IMR-90 (cell line): ENCODE measurements at regions not wholly inside any gene's neighbourhood (a gene's known extent, or its start where the extent isn't known, plus 50 kb on each side); places are given as distances from the start of the nearest gene placed in this dataset.

Experiments used
- ATAC-seq: fragments of 200-7000 bp; cut with Tn5 transposase; 2 replicates; pipeline ENCODE4 v1.9.1; 2020; ENCODE audit warnings: low read depth, mild to moderate bottlenecking, moderate library complexity
- BruUV-seq: library from RNA; stranded (reverse); fragments of 400-500 nt; replicated peaks from 2 replicates; lab custom pipeline; 2021; lab: Mats Ljungman, UMichigan
- CTCF ChIA-PET: fragments of 300-600 bp; formaldehyde crosslinking; extraction: SDS; loops from one replicate; lab custom pipeline; 2021; ENCODE audit warnings: antibody characterized with exemption; lab: Yijun Ruan, JAX
- POLR2A ChIA-PET: fragments of 300-600 bp; sonication (Branson Sonifier 250); formaldehyde crosslinking; loops from one replicate; lab custom pipeline; 2022; ENCODE audit warnings: antibody characterized with exemption; ENCODE audit not compliant: unreplicated experiment; lab: Charles Lee
- DNase-seq: peaks from one replicate; pipeline ENCODE4 v3.0.0; 2013
- H2AFZ ChIP-seq: replicated peaks from 2 replicates; pipeline ENCODE3; 2013; ENCODE audit warnings: low read length, mild to moderate bottlenecking; ENCODE audit not compliant: poor library complexity
- H2AK5ac ChIP-seq: 2 replicates; pipeline ENCODE4 v1.6.1; 2013; ENCODE audit warnings: low read depth, low read length, inconsistent platforms
- H2AK9ac ChIP-seq: replicated peaks from 2 replicates; pipeline ENCODE3; 2013; ENCODE audit warnings: mild to moderate bottlenecking, low read depth, low read length, moderate library complexity; ENCODE audit not compliant: poor library complexity
- H2BK120ac ChIP-seq: 2 replicates; pipeline ENCODE4 v1.6.1; 2013; ENCODE audit warnings: low read depth, low read length, inconsistent platforms
- H2BK15ac ChIP-seq: 3 replicates; pipeline ENCODE4 v1.6.1; 2013; ENCODE audit warnings: low read depth, low read length, inconsistent platforms
- H2BK20ac ChIP-seq: 2 replicates; pipeline ENCODE4 v1.6.1; 2013; ENCODE audit warnings: low read depth, mild to moderate bottlenecking, inconsistent platforms, low read length, moderate library complexity
- H2BK5ac ChIP-seq: 2 replicates; pipeline ENCODE4 v1.6.1; 2013; ENCODE audit warnings: mild to moderate bottlenecking, low read depth, low read length, inconsistent platforms; ENCODE audit not compliant: poor library complexity, severe bottlenecking
- H3K14ac ChIP-seq: replicated peaks from 2 replicates; pipeline ENCODE4 v1.6.1; 2013; ENCODE audit warnings: low read depth, low read length, inconsistent platforms
- H3K18ac ChIP-seq: 2 replicates; pipeline ENCODE4 v1.6.1; 2013; ENCODE audit warnings: low read depth, low read length, control low read depth
- H3K23ac ChIP-seq: 2 replicates; pipeline ENCODE4 v1.6.1; 2013; ENCODE audit warnings: low read depth, low read length, inconsistent platforms
- H3K27ac ChIP-seq: 2 replicates; pipeline ENCODE4 v1.5.1; 2013; ENCODE audit warnings: mild to moderate bottlenecking, control low read depth, low read length; ENCODE audit not compliant: insufficient read depth
- H3K27me3 ChIP-seq: 2 replicates; pipeline ENCODE4 v1.6.1; 2013; ENCODE audit warnings: low read length; ENCODE audit not compliant: control insufficient read depth, insufficient read depth
- H3K36me3 ChIP-seq: 2 replicates; pipeline ENCODE4 v1.6.1; 2013; ENCODE audit warnings: low read length, mixed read lengths; ENCODE audit not compliant: control insufficient read depth, insufficient read depth
- H3K4ac ChIP-seq: 2 replicates; pipeline ENCODE4 v1.6.1; 2013; ENCODE audit warnings: low read depth, low read length, inconsistent platforms
- H3K4me1 ChIP-seq: 2 replicates; pipeline ENCODE4 v1.6.1; 2013; ENCODE audit warnings: low read length, mixed read lengths; ENCODE audit not compliant: control insufficient read depth, insufficient read depth
- H3K4me2 ChIP-seq: 2 replicates; pipeline ENCODE4 v1.6.1; 2013; ENCODE audit warnings: low read depth, mild to moderate bottlenecking, control low read depth, low read length, moderate library complexity
- H3K4me3 ChIP-seq: 2 replicates; pipeline ENCODE4 v1.5.1; 2013; ENCODE audit warnings: low read depth, mild to moderate bottlenecking, control low read depth, low read length, moderate library complexity; ENCODE audit not compliant: insufficient read depth
- H3K56ac ChIP-seq: 2 replicates; pipeline ENCODE4 v1.6.1; 2013; ENCODE audit warnings: low read length, inconsistent platforms; ENCODE audit not compliant: insufficient read depth; ENCODE audit errors: extremely low read depth
- H3K79me1 ChIP-seq, 2 experiments: 2 replicates each; pipeline ENCODE4 v1.6.1; 2013; ENCODE audit warnings: low read length in 2 of 2, inconsistent platforms in 1 of 2, low read depth in 1 of 2
- H3K9ac ChIP-seq: 2 replicates; pipeline ENCODE4 v1.6.1; 2013; ENCODE audit warnings: low read depth, low read length, control low read depth
- H3K9me1 ChIP-seq: 2 replicates; pipeline ENCODE4 v1.6.1; 2013; ENCODE audit warnings: low read length, inconsistent platforms; ENCODE audit not compliant: insufficient read depth
- H3K9me3 ChIP-seq: 2 replicates; pipeline ENCODE4 v1.6.1; 2013; ENCODE audit warnings: low read length; ENCODE audit not compliant: control insufficient read depth, insufficient read depth
- H4K20me1 ChIP-seq: 2 replicates; pipeline ENCODE4 v1.6.1; 2013; ENCODE audit warnings: low read length, inconsistent platforms; ENCODE audit not compliant: insufficient read depth
- H4K5ac ChIP-seq: 2 replicates; pipeline ENCODE4 v1.6.1; 2013; ENCODE audit warnings: mild to moderate bottlenecking, low read depth, low read length, control low read depth
- H4K8ac ChIP-seq, 2 experiments: 2 replicates each; pipeline ENCODE4 v1.6.1; 2013; ENCODE audit warnings: low read depth in 2 of 2, low read length in 2 of 2, control low read depth in 1 of 2, inconsistent platforms in 1 of 2
- H4K91ac ChIP-seq: 2 replicates; pipeline ENCODE4 v1.6.1; 2013; ENCODE audit warnings: low read depth, low read length, inconsistent platforms; ENCODE audit not compliant: insufficient read depth
- RAD21 ChIP-seq: IDR thresholded peaks from 2 replicates; pipeline ENCODE4 v1.6.1; 2012; ENCODE audit warnings: low read length, improper control_type of control experiment
- WGBS, 2 experiments: methylation state at CpG; one replicate each; pipeline versions ENCODE4 v1.1.5 to v1.1.7; 2013; ENCODE audit warnings: missing lambda C conversion rate in 2 of 2; ENCODE audit not compliant: insufficient read length in 1 of 2; ENCODE audit errors: extremely low coverage in 2 of 2; 5-methylcytosine and 5-hydroxymethylcytosine counted together
- dilution Hi-C: fragments of 300-500 bp; cut with HindIII; formaldehyde crosslinking; loops from one replicate; pipeline ENCODE4 v1.14.3; 2018; ENCODE audit warnings: low sequenced_read_pairs; ENCODE audit not compliant: unreplicated experiment
- in situ Hi-C: fragments of 300-500 bp; cut with MboI; formaldehyde crosslinking; loops from 3 replicates; pipeline ENCODE4 v1.14.3; 2019; ENCODE audit warnings: low sequenced_read_pairs, inconsistent platforms, mixed read lengths
- intact Hi-C: fragments of 100-400 bp; cut with micrococcal nuclease; formaldehyde crosslinking; loops from 2 replicates; pipeline ENCODE4 v1.10.0; 2022

DNA sequence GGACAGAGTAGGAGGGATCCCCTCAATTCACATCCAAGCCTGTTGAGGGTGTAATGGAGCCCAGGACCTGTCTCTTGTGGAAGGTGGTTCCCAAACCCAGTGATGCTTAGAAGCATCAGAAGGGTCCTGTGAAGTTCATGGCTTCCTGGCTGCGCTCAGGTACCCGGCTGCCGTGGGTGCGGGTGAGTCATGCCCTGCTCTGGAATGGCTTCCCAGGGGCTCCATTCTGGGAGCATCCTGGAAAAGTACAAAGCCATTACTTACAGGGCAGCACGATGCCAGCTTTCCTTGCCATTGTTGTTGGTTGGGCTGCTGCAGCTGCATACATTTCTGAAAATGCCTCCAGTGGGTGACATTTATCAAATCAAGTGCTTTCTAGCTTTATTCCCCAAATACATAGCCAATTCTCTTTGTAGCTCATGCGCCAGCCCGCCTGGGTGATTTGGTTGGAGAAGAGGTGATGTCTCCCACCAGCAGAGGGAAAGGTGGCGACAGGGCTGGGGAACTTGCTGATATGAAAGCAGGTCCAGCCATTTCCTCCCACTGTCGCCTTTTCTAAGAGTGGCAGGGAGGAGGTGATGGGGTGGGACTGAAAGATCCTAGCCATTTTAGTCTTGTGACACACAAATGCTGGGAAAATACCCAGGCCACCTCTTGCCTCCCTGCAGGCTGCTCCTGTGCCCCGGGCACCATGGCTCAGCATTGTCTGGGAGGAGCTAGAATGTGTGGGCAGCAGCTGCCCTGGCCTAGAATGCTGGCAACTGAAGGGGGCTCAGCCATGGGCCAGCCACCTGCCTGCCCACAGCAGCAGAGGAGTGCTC lies 65.9 kb upstream of the HPCAL1 start:
- Histone ChIP-seq H3K79me1 (no peaks in the 10 kb centered on the region), H2BK15ac (no peak overlapping the region), H2BK5ac (no peak overlapping the region), H3K14ac (no peak overlapping the region), H4K91ac (no peak overlapping the region), H3K4me1 (no peaks in the 10 kb centered on the region), H2BK20ac (no peak overlapping the region), H3K18ac (no peak overlapping the region), H2BK120ac (no peak overlapping the region), H3K4me2 (no peak overlapping the region), H3K4me3 (no peak overlapping the region), H2AFZ (no peak overlapping the region), H3K9me3 (no peaks in the 10 kb centered on the region), H3K23ac (no peak overlapping the region), H4K8ac (no peak overlapping the region), H3K9me1 (peaks cover 9% of the 10 kb centered on the region; the same call in 1 of the 2 replicates), H3K27me3 (peaks cover 27% of the 10 kb centered on the region), H4K5ac (no peak overlapping the region), H3K4ac (no peak overlapping the region), H4K20me1 (no peaks in the 10 kb centered on the region), H3K36me3 (no peaks in the 10 kb centered on the region), H3K9ac (no peak overlapping the region), H3K27ac (no peak overlapping the region), H3K56ac (no peak overlapping the region), H2AK9ac (no peak overlapping the region), H2AK5ac (no peak overlapping the region)
- WGBS, 2 experiments = 80% methylated on average over 1 of the region's 10 CpGs; no CpG with 5 or more reads in 1 of the 2 experiments
- intact Hi-C loops = no loop called here
- dilution Hi-C loops = no loop called here
- DNase-seq (no peak), ATAC-seq (no peak)
- BruUV-seq = no TSS peak
- ChIA-PET CTCF (no interaction called here), POLR2A (no interaction called here)
- TF ChIP-seq RAD21 = no peak
- in situ Hi-C loops = no loop called here
